ENCODE measurements at regions not wholly inside any gene's neighbourhood (a gene's known extent, or its start where the extent isn't known, plus 50 kb on each side); places are given as distances from the start of the nearest gene placed in this dataset.

- Histone ChIP-seq H3K27ac (no peak overlapping the region), H3K9me3 (no peaks in the 10 kb centered on the region), H3K36me3 (no peaks in the 10 kb centered on the region), H3K4me3 (no peak overlapping the region), H3K4me1 (no peaks in the 10 kb centered on the region), H3K27me3 (ENCODE audit: low read depth) (no peaks in the 10 kb centered on the region)
- intact Hi-C loops (cut with DNase I) = no loop called here
- DNase-seq = no peak
- TF ChIP-seq CTCF (IDR thresholded peaks at IDR 0.05) = no peak
- no peak for ATAC-seq
Observed at GRCh38 chr5:124133406-124133805, 613.0 kb downstream of the ZNF608 start.

- Histone ChIP-seq H3K27ac (no peak overlapping the region), H3K36me3 (no peaks in the 10 kb centered on the region), H3K4me3 (no peak overlapping the region), H3K27me3 (ENCODE audit: low read depth) (no peaks in the 10 kb centered on the region), H3K9me3 (no peaks in the 10 kb centered on the region), H3K4me1 (no peaks in the 10 kb centered on the region)
- ATAC-seq (no peak), DNase-seq (no peak)
- intact Hi-C loops (cut with DNase I) = no loop called here
- TF ChIP-seq CTCF (IDR thresholded peaks at IDR 0.05) = no peak
Observed at GRCh38 chr5:124132843-124133242, 613.6 kb downstream of the ZNF608 start.

- no peaks in the 10 kb centered on the region for H3K27me3 ChIP-seq (ENCODE audit: low read depth)
- no peak for ATAC-seq
- TF ChIP-seq CTCF (IDR thresholded peaks at IDR 0.05) = no peak
- H3K9me3 ChIP-seq = no peaks in the 10 kb centered on the region
- no peak overlapping the region for H3K27ac ChIP-seq
- no peak overlapping the region for H3K4me3 ChIP-seq
- H3K4me1 ChIP-seq = peaks cover 4% of the 10 kb centered on the region
- no peak for DNase-seq
- intact Hi-C loops (cut with DNase I) = no loop called here
- no peaks in the 10 kb centered on the region for H3K36me3 ChIP-seq
Observed at GRCh38 chr5:124131466-124131865, 615.0 kb downstream of the ZNF608 start.

GRCh38 chr5:124130816-124131215 is 615.6 kb downstream of the ZNF608 start:
- H3K4me1 ChIP-seq = peaks cover 4% of the 10 kb centered on the region
- no peaks in the 10 kb centered on the region for H3K27me3 ChIP-seq (ENCODE audit: low read depth)
- DNase-seq (no peak), ATAC-seq (no peak)
- intact Hi-C loops (cut with DNase I) = no loop called here
- no peak overlapping the region for H3K27ac ChIP-seq
- no peak overlapping the region for H3K4me3 ChIP-seq
- H3K9me3 ChIP-seq = no peaks in the 10 kb centered on the region
- no peak for TF ChIP-seq CTCF (IDR thresholded peaks at IDR 0.05)
- no peaks in the 10 kb centered on the region for H3K36me3 ChIP-seq

- Histone ChIP-seq H3K36me3 (no peaks in the 10 kb centered on the region), H3K27me3 (ENCODE audit: low read depth) (no peaks in the 10 kb centered on the region), H3K9me3 (no peaks in the 10 kb centered on the region), H3K4me1 (peaks cover 4% of the 10 kb centered on the region), H3K27ac (no peak overlapping the region), H3K4me3 (no peak overlapping the region)
- intact Hi-C loops (cut with DNase I) = no loop called here
- no peak for TF ChIP-seq CTCF (IDR thresholded peaks at IDR 0.05)
- DNase-seq (no peak), ATAC-seq (no peak)
Observed at GRCh38 chr5:124128867-124129266, 616.9 kb downstream of the CSNK1G3 start.
